Astrocyte (in vitro differentiated cells and primary cell): ENCODE measurements at regions not wholly inside any gene's neighbourhood (a gene's known extent, or its start where the extent isn't known, plus 50 kb on each side); places are given as distances from the start of the nearest gene placed in this dataset.

Experiments used
- DNase-seq: peaks from one replicate; pipeline ENCODE4 v3.0.0-alpha.2; 2010; ENCODE audit warnings: low read depth
- FAIRE-seq: peaks from 2 replicates; lab custom pipeline; 2011; peaks lifted over from hg19 to GRCh38; lab: Jason Lieb, UNC
- H2AFZ ChIP-seq: 2 replicates; pipeline ENCODE4 v1.6.0; 2012; ENCODE audit warnings: low read depth, low read length, inconsistent platforms
- H3K27ac ChIP-seq: 2 replicates; pipeline ENCODE4 v1.5.1; 2011; ENCODE audit warnings: low read depth, low read length, inconsistent platforms
- H3K27me3 ChIP-seq: 2 replicates; pipeline ENCODE4 v1.6.0; 2011; ENCODE audit warnings: low read length, inconsistent platforms; ENCODE audit not compliant: insufficient read depth
- H3K36me3 ChIP-seq: 2 replicates; pipeline ENCODE4 v1.5.1; 2011; ENCODE audit warnings: low read length, inconsistent platforms; ENCODE audit not compliant: insufficient read depth
- H3K4me1 ChIP-seq: 2 replicates; pipeline ENCODE4 v1.5.1; 2011; ENCODE audit warnings: low read length, inconsistent platforms; ENCODE audit not compliant: insufficient read depth
- H3K4me2 ChIP-seq: 2 replicates; pipeline ENCODE4 v1.6.0; 2012; ENCODE audit warnings: low read length, inconsistent platforms
- H3K4me3 ChIP-seq: 2 replicates; pipeline ENCODE4 v1.5.1; 2011; ENCODE audit warnings: low read depth, mild to moderate bottlenecking, low read length, inconsistent platforms; ENCODE audit not compliant: insufficient read depth
- H3K79me2 ChIP-seq: 2 replicates; pipeline ENCODE4 v1.6.0; 2012; ENCODE audit warnings: mild to moderate bottlenecking, low read length, inconsistent platforms; ENCODE audit not compliant: insufficient read depth
- H3K9ac ChIP-seq: 2 replicates; pipeline ENCODE4 v1.6.0; 2012; ENCODE audit warnings: mild to moderate bottlenecking, low read length, inconsistent platforms
- H3K9me3 ChIP-seq: 2 replicates; pipeline ENCODE4 v1.5.1; 2012; ENCODE audit warnings: low read depth, mild to moderate bottlenecking, low read length, inconsistent platforms; ENCODE audit not compliant: insufficient read depth
- H4K20me1 ChIP-seq: 2 replicates; pipeline ENCODE4 v1.6.0; 2012; ENCODE audit warnings: low read length, inconsistent platforms; ENCODE audit not compliant: insufficient read depth
- H3K27ac Mint-ChIP-seq: one replicate; pipeline ENCODE4 v1.8.0; 2021; ENCODE audit warnings: mild to moderate bottlenecking, mixed read lengths; ENCODE audit not compliant: unreplicated experiment
- H3K27me3 Mint-ChIP-seq: one replicate; pipeline ENCODE4 v1.8.0; 2021; ENCODE audit warnings: low read depth, mixed read lengths; ENCODE audit not compliant: unreplicated experiment
- H3K36me3 Mint-ChIP-seq: one replicate; pipeline ENCODE4 v1.8.0; 2021; ENCODE audit warnings: low read depth, mixed read lengths; ENCODE audit not compliant: unreplicated experiment
- H3K4me1 Mint-ChIP-seq: one replicate; pipeline ENCODE4 v1.8.0; 2021; ENCODE audit warnings: low read depth, mixed read lengths; ENCODE audit not compliant: unreplicated experiment
- H3K4me3 Mint-ChIP-seq: one replicate; pipeline ENCODE4 v1.8.0; 2021; ENCODE audit warnings: mild to moderate bottlenecking, moderate library complexity, mixed read lengths; ENCODE audit not compliant: unreplicated experiment
- H3K9me3 Mint-ChIP-seq: one replicate; pipeline ENCODE4 v1.8.0; 2021; ENCODE audit warnings: mild to moderate bottlenecking, mixed read lengths; ENCODE audit not compliant: unreplicated experiment
- CTCF ChIP-seq: IDR thresholded peaks from 2 replicates; pipeline ENCODE4 v1.5.1; 2011; ENCODE audit warnings: low read depth, mild to moderate bottlenecking, inconsistent platforms, low read length, moderate library complexity; ENCODE audit not compliant: insufficient read depth
- EZH2 ChIP-seq: IDR thresholded peaks from 2 replicates; pipeline ENCODE4 v1.6.1; 2012; ENCODE audit warnings: mild to moderate bottlenecking, low read length, inconsistent platforms; ENCODE audit not compliant: insufficient read depth

DNA sequence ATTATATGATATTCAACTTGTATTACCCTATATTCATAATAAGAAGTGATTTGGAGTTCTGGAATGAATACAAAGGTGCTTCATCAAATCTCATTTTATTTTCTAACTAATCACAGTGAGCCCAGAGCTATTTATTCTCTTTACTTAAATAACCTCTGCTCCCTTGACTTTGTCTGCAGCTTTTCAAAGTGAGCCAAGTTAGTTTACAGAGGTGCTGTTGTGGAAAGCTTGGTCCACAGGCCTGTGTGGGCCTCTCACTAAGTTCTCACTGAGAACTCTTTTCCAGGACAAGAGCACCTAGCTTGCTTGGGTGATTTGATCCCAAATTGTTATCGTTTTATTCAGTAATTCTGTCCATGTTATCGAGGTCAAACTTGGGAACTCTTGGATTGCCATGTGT, 319.3 kb downstream of the RFC3 start:
- DNase-seq (no peak), FAIRE-seq (no peak)
- Histone ChIP-seq H2AFZ (no peak overlapping the region), H4K20me1 (no peaks in the 10 kb centered on the region), H3K4me1 (no peaks in the 10 kb centered on the region), H3K4me2 (no peak overlapping the region), H3K79me2 (no peaks in the 10 kb centered on the region), H3K4me3 (no peak overlapping the region), H3K36me3 (no peaks in the 10 kb centered on the region), H3K9ac (no peak overlapping the region), H3K9me3 (no peaks in the 10 kb centered on the region), H3K27me3 (no peaks in the 10 kb centered on the region), H3K27ac (no peak overlapping the region)
- no peaks in the 10 kb centered on the region for H3K36me3 Mint-ChIP-seq
- no peak overlapping the region for H3K27ac Mint-ChIP-seq
- no peaks in the 10 kb centered on the region for H3K4me1 Mint-ChIP-seq
- H3K27me3 Mint-ChIP-seq = no peaks in the 10 kb centered on the region
- TF ChIP-seq CTCF = no peak
- no peaks in the 10 kb centered on the region for H3K9me3 Mint-ChIP-seq
- no peak overlapping the region for H3K4me3 Mint-ChIP-seq

DNA sequence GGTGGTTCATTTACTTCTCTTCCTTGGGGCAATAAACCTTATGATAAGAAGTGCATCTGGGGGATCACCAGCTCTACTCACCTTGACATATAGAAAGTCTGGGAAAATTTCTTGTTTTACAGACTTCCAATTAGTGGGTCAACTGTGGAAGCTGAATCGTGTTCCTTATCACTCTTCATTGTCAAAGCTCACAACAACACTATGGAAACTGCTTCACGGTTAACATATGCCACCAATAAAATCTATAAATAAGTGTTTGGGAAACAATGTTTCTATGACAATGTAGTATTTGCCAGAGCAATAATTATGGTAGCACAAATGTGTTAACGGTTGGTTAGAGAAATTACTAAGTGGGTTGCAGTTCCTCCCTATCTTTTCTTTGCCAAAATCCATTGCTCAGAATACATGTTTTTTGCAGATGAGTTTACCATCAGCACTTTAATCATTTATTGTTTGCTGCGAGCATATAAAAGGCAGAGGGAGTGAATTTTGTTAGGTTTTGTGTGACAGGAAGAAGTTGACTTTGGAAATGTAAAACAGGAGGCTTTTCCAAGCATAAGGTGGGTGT, 321.8 kb downstream of the RFC3 start:
- Mint-ChIP-seq H3K4me1 (no peaks in the 10 kb centered on the region), H3K36me3 (no peaks in the 10 kb centered on the region), H3K27me3 (no peaks in the 10 kb centered on the region), H3K4me3 (no peak overlapping the region), H3K9me3 (no peaks in the 10 kb centered on the region), H3K27ac (no peak overlapping the region)
- no peaks in the 10 kb centered on the region for H3K27me3 ChIP-seq
- FAIRE-seq (no peak), DNase-seq (no peak)
- H3K79me2 ChIP-seq = no peaks in the 10 kb centered on the region
- H2AFZ ChIP-seq = no peak overlapping the region
- H4K20me1 ChIP-seq = no peaks in the 10 kb centered on the region
- H3K36me3 ChIP-seq = no peaks in the 10 kb centered on the region
- no peaks in the 10 kb centered on the region for H3K4me1 ChIP-seq
- no peak overlapping the region for H3K4me3 ChIP-seq
- TF ChIP-seq CTCF (no peak), EZH2 (no peak)
- no peak overlapping the region for H3K4me2 ChIP-seq
- H3K9ac ChIP-seq = no peak overlapping the region
- no peaks in the 10 kb centered on the region for H3K9me3 ChIP-seq
- H3K27ac ChIP-seq = no peak overlapping the region

- H3K27me3 ChIP-seq = no peaks in the 10 kb centered on the region
- no peak for FAIRE-seq
- no peak for DNase-seq
- Mint-ChIP-seq H3K36me3 (no peaks in the 10 kb centered on the region), H3K4me3 (no peak overlapping the region), H3K9me3 (no peaks in the 10 kb centered on the region), H3K27me3 (no peaks in the 10 kb centered on the region), H3K27ac (no peak overlapping the region), H3K4me1 (no peaks in the 10 kb centered on the region)
- H4K20me1 ChIP-seq = no peaks in the 10 kb centered on the region
- H3K9ac ChIP-seq = no peak overlapping the region
- H3K79me2 ChIP-seq = no peaks in the 10 kb centered on the region
- H3K4me3 ChIP-seq = no peak overlapping the region
- no peak overlapping the region for H2AFZ ChIP-seq
- no peaks in the 10 kb centered on the region for H3K4me1 ChIP-seq
- H3K27ac ChIP-seq = no peak overlapping the region
- no peak for TF ChIP-seq CTCF
- no peak for TF ChIP-seq EZH2
- H3K4me2 ChIP-seq = no peak overlapping the region
- H3K36me3 ChIP-seq = no peaks in the 10 kb centered on the region
- no peaks in the 10 kb centered on the region for H3K9me3 ChIP-seq
These were observed 325.7 kb downstream of the RFC3 start for GRCh38 chr13:34143637-34144036.
